ENCODE measurements at regions not wholly inside any gene's neighbourhood (a gene's known extent, or its start where the extent isn't known, plus 50 kb on each side); places are given as distances from the start of the nearest gene placed in this dataset.

- TF ChIP-seq MAX (IDR thresholded peaks at IDR 0.05) (no peak), CTCF (IDR thresholded peaks at IDR 0.05; ENCODE audit: low read depth, low read length, missing input control) (no peak), EGR1 (IDR thresholded peaks at IDR 0.05; ENCODE audit: low read depth in 2 of 2) (no peak), REST (IDR thresholded peaks at IDR 0.05) (no peak)
Observed at GRCh38 chr7:133183042-133183794, 69.7 kb upstream of the EXOC4 start.

All from liver (tissue), 3 donors.